ENCODE measurements at regions not wholly inside any gene's neighbourhood (a gene's known extent, or its start where the extent isn't known, plus 50 kb on each side); places are given as distances from the start of the nearest gene placed in this dataset.

GRCh38 chr2:60319031-60319547 is 234.4 kb downstream of the BCL11A start:
- no peak for DNase-seq

DNA sequence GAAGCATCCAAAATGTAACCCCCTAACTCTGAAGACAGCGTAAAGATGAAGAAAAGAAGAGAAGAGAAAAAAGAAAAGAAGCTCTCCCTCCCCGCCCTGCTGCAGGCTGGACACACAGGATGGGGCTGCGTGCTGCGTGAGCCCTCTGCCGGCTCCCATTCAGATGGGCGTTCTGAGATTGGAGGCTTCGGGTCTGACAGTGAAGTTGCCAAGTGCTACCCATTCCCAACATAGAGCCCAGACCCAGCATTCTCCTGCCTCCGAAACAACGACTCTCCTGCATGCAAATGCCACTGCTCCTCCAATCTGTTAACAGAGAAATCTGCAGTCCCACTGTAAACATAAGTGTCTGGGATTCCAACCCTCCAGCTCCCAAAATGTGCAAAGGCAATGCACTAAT is 234.9 kb downstream of the BCL11A start:
- no peak for DNase-seq

- DNase-seq, result no peak
These were observed 235.6 kb downstream of the BCL11A start for GRCh38 chr2:60317844-60318243.

GRCh38 chr2:60317034-60317386 is 236.4 kb downstream of the BCL11A start:
- no peak for DNase-seq

DNA sequence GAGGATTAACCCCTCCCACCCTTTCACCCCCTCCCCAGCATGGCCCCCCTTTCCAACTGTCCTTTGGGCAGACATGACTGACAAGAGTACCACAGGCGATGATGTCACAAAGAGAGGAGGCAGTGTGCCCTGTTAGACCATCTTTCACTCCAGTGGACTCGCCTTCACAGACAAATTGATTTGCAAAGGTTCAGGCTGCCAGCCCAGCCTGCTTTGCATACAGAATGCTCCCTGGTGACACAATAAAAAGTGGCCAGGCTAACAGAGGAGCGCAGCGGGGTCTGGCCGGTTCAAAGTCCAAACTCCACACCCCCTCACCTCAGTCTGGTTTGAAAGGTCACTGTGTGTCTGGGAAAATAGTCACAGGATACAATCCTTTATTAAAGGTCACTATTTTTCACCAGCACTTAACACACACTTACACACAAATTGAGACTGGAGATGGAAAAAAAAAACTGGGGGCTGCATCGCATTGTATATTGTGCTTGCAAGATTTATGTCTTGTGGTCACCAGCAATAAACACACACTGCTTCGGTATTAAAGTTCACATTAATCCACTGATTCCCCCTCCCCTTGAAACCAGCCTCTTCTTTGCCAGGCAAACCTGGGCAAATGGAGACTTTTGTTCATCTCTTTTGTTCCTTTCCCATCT is 236.9 kb downstream of the BCL11A start:
- no peak for DNase-seq

DNA sequence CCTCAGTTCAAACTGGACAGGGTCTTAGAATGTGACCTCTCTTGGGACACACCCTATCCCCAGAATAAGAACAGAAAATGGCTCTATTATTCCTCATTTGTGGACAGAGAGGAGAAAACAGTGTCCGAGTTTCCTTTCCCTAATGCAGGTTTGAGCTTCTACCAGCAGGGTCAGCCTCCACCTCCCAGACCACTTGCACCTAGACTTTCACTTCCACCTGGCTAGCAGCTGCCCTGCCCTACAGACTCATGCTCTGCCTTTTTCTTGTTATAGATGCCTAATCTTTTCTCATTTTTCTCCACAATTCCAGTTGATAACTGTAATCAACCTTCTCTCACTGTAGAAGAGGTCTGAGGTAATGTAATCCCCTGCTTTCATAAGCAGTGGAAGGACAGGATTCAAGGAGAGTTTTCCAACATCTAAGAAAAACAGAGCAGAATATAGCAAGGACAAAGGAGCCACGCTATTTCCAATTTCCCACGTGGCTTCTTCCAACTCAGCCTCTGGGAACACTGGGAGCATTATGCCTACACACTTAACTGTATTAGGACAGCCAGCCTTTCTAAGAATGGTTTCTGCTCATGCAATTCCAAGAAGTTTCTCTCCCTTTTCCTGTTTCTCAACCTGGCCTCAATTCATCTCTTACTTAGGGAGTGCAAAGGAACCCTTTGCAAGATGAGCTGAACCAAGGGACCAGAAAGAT is 239.8 kb downstream of the BCL11A start:
- DNase-seq, result no peak

DNA sequence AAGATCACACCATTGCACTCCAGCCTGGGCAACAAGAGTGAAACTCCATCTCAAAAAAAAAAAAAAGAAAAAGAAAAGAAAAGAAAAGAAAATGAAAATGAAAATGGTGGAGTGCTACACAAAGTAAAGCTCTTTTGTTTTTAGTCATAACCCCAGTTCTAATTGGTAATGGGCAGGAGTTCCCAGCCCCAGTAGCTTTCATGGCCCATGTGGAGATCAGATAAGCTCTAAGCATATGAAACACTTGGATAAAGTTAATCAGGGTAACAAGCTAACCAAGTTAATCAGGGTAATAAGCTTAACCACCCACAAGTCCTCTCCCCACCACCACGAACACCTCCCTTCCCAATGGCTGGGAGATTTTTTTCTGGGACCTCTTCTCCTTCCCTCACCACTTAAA is 240.8 kb downstream of the BCL11A start:
- DNase-seq, result no peak

GRCh38 chr2:60311524-60311923 is 241.9 kb downstream of the BCL11A start:
- DNase-seq, result no peak

DNA sequence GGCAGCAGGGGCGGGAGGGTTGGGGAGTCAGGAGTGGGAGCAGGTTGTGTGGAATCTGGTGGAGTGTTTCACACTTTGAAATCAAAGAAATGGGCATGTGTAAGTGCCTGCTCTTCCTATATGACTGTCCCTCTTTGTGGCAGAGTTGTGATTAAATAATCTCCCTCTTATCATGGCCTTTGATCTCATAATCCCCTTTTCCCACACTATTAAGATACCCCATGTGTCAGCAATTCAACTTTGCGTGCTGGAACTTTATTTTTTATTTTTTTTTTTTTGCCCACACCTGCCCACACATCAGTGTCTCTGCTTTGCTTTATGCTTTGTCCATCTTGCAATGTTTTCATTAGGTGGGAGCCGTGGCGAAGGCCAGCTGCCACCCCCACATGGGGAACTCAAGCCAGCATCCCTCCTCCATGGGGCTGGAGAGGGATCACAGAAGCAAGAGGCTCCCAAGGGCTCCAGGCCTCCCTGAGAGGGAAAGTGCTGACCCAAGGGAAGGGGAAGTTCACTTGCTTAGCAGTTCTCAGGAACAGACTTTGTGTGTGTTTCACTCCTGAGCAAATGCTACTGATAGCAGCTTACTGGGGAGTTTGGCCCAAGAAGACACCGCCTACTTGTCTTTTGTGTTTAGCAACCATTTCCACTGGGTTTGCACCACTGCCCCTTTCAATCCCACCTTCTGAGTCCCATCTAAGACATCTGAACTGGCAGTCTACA is 243.4 kb downstream of the BCL11A start:
- no peak for DNase-seq

DNA sequence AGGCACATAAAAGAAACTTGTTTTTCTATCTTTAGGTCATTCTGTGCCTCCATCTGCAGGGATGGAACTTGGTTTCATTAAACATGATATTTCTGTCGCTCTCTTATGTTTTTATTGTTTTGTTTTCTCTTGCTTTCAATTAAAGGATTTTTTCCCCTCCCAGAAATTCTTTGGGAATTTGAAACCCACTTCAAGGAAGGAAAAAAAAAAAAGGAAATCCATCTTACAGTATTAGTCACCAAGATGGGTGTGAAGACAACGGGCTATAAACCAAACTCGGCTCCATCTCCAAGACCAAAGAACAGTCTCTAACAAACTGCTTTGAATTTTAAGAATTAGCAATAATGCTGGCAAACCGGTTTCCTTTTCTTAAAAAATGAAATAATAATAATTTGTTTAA is 244.1 kb downstream of the BCL11A start:
- DNase-seq, result no peak

- no peak for DNase-seq
These were observed 247.1 kb downstream of the BCL11A start for GRCh38 chr2:60306267-60306861.

- no peak for DNase-seq
These were observed 249.8 kb downstream of the BCL11A start for GRCh38 chr2:60303680-60304079.

DNA sequence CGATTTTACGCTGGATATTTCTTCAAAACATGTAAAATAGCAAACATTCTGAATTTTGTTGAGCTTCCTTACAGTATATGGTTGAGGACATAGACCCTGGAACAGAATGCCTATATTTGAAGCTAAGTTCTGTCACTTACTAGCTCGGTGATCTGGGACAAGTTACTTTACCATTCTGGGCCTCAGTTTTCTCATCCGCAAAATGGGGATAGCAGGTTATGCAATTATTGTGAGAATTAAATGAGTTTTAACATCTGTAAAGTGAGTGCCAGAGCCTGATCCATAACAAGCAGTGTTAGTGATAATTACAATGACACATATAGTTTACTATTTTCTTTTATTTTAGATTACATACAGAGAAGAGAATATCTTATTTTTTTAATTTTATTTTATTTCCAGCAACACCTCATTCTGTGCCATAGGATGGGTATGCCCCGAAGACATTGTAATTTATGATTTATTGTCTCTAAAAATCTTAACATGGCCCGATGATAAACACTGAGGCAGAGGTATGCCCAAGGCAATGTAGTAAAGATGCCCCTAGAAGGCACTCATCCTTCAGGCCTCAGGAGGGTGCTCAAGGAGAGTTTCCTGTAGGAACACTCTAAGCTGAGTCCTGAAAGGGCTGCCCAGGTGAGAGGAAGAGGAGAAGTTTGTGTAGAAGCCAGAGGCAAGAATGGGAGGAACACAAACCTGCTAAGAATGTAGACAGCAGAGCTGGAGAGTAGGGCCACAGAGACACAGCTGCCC is 250.9 kb downstream of the BCL11A start:
- no peak for DNase-seq

- no peak for DNase-seq
These were observed 251.7 kb downstream of the BCL11A start for GRCh38 chr2:60301726-60302125.

DNA sequence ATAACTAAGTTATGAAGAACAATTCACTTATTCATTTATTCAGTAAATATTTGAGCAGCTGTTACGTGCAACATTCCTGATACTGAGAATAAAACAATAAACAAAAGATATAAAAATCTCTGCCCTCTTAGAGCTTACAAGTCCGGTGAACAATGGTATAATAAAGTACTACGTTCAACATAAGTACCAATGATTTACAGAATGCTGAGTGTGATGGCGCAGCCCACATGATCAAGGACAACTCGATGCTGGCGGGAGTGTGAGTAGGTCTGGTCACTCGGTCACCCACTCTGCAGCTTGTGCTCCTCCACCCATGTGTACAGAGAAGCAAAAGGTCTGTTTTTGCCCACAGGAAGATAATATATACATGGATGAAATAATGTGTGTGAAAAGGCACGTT is 254.3 kb downstream of the BCL11A start:
- no peak for DNase-seq

- DNase-seq, result no peak
These were observed 255.3 kb downstream of the BCL11A start for GRCh38 chr2:60298006-60298696.

DNA sequence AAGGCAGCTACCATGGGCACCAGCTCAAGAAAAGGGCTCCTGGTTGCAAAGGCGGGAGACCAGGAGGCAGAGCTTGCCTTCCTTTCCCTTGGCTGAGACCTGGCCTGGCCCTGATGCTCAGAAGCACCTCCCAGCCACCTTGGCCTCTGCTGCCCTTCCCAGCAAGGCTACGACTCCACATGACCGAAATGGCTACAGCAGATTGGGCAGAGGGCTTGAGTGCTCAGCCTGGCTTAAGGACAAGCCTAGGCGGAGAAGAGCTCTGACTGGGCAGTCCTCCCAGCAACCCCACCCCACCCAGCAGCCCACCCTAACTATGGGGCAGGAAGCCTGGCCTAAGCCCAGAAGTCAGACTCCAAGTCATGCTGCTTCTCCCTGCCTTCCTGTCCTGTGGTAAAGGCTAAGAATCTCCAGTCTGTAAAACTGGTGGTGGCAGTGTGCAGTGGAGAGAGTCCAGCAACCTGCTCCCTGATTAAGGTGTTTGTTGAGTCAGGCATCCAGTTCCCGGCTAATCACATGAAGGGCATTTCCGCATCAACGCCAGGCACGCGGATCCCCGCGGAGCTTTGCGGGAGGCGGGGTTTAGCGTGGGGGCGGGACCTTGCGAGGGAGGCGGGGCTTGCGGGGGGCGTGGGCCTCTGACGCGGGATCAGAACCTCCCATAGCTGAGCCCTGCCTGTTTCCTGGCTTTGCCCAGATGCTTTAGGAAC is 256.0 kb downstream of the BCL11A start:
- no peak for DNase-seq

DNA sequence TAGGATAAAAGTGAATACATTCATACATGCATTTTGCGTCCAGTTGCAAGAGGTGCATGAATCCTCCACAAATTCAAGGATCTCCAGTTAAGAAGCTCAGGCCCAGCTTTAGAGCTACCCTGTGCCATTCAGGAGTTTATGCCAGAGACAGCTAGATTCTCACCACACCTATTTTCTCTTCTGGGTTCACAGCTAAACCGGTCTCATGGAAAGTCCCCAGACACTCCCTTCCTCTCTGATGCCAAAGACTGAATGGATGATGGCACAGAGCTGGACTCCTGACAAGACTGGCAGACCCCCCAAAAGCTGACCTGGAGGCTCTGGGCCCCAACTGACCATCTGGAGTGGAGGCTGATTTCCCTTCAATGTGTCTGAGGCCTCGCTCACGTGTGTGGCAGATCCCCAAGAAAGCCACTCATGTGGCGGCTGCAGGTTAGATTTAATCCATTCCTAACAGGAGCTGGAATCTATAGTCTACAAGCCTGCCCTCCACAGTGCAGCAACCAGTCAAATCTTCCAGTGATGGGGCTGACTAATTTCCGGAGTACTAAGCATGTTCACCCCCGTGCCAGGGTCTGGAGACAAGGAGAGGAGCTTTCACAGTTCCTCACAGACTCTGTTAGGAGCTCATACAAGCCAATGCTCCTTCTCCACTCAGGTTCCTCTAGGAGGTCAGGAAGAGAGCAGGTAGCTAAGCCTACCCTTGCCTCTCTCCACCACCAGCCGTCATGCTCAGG is 257.1 kb downstream of the BCL11A start:
- no peak for DNase-seq

- no peak for DNase-seq
These were observed 257.9 kb downstream of the BCL11A start for GRCh38 chr2:60295636-60295962.

- no peak for DNase-seq
These were observed 258.4 kb downstream of the BCL11A start for GRCh38 chr2:60294901-60295635.

Data from NCI-H510A (cell line).